ENCODE measurements at regions not wholly inside any gene's neighbourhood (a gene's known extent, or its start where the extent isn't known, plus 50 kb on each side); places are given as distances from the start of the nearest gene placed in this dataset.
"Not testable (repeated sequence)": the region's sequence is repeated elsewhere in the genome, so short reads cannot be mapped to it uniquely, and the experiment has no call there.

DNA sequence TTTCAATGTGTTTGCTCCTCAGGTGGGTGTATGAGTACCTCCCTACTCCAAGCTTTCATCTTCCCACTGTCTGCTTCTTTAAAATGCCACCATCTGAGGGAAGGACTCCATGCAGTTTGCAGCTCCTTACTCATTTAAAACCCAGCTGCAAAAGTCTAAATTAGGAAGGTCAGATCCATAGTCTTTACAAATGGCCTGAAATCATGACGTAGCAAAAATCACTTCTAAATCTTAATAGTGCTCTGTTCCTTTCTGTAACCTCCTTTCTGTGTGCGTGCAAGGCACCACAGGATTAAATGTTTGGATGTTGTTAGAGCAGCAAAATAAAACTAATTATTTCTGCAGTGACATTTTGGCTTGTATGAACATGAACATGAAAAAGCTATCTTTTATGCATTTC is 366.9 kb upstream of the IGFBP3 start:
- TF ChIP-seq Cebpa-rat (IDR thresholded peaks at IDR 0.05) = no peak
- Histone ChIP-seq H3K9me3 (no peaks in the 10 kb centered on the region), H3K27me3 (no peaks in the 10 kb centered on the region), H3K4me1 (peaks cover 23% of the 10 kb centered on the region), H3K36me3 (no peaks in the 10 kb centered on the region), H3K4me3 (no peak overlapping the region), H4K20me1 (no peaks in the 10 kb centered on the region), H3K4me2 (no peak overlapping the region), H3K9ac (no peak overlapping the region), H3K27ac (no peak overlapping the region)

DNA sequence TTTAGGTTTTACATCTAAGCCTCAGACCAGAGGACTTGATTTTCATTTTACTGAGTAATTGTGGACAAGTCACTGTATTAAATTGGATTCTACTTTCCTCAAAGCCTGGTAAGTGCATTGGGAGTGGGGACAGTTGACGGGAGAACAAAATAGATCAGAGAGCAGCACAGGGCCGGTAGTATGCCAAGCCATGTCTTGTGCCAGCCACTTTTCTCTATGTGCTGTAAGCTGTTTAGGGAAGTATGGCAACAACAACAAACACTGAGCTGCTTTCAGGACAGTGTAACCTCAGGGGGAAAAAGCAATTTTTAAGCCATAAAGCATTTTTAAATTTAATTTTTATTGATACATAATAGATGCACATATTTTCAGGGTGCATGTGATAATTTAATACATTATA is 365.9 kb upstream of the IGFBP3 start:
- Histone ChIP-seq H3K4me2 (no peak overlapping the region), H3K9me3 (no peaks in the 10 kb centered on the region), H3K9ac (no peak overlapping the region), H3K4me1 (peaks cover 16% of the 10 kb centered on the region), H3K4me3 (no peak overlapping the region), H4K20me1 (no peaks in the 10 kb centered on the region), H3K27me3 (no peaks in the 10 kb centered on the region), H3K27ac (no peak overlapping the region), H3K36me3 (no peaks in the 10 kb centered on the region)
- TF ChIP-seq Cebpa-rat (IDR thresholded peaks at IDR 0.05) = no peak

DNA sequence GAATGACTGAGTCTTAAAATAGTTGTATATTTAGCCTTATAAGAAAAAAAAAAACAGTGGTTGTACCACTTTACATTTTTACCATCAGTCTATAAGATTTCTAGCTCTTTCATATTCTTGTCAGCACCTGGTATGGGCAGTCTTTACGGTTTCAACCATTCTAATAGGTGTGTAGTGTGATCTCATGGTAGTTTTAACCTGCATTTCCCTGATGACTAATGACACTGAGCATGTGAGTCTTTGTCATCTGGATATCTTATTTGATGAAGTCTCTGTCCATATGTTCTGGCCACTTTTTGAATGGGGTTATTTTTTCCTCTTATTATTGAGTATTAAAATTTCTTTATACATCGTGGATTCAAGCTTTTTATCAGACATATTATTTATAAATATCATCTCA is 365.3 kb upstream of the IGFBP3 start:
- no peaks in the 10 kb centered on the region for H4K20me1 ChIP-seq
- H3K9ac ChIP-seq = no peak overlapping the region
- H3K4me3 ChIP-seq = no peak overlapping the region
- no peaks in the 10 kb centered on the region for H3K36me3 ChIP-seq
- no peak overlapping the region for H3K27ac ChIP-seq
- no peaks in the 10 kb centered on the region for H3K27me3 ChIP-seq
- H3K9me3 ChIP-seq = no peaks in the 10 kb centered on the region
- TF ChIP-seq Cebpa-rat (IDR thresholded peaks at IDR 0.05) = no peak
- no peak overlapping the region for H3K4me2 ChIP-seq
- peaks cover 10% of the 10 kb centered on the region for H3K4me1 ChIP-seq

DNA sequence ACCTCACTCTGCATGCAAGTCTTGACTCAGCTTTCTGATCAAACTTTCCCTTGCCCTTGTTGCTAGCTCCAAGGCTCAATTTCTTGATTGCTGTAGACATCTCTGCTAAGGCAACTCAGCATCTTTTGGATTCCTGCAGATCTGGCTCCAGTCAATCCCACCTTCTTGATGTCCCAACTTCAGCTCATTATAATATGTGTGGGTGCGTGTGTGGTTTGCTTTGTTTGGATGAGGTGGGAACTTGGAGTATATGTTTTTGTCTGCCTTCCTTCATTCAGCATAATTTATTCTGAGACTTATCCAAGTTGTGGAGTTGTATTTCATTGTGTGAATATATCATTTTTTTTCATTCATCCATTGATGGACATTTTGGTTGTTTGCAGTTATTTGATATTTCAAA is 364.8 kb upstream of the IGFBP3 start:
- no peak overlapping the region for H3K4me2 ChIP-seq
- TF ChIP-seq Cebpa-rat (IDR thresholded peaks at IDR 0.05) = no peak
- H3K27ac ChIP-seq = no peak overlapping the region
- H3K36me3 ChIP-seq = no peaks in the 10 kb centered on the region
- H3K4me3 ChIP-seq = no peak overlapping the region
- no peaks in the 10 kb centered on the region for H4K20me1 ChIP-seq
- H3K9me3 ChIP-seq = no peaks in the 10 kb centered on the region
- H3K9ac ChIP-seq = no peak overlapping the region
- peaks cover 5% of the 10 kb centered on the region for H3K4me1 ChIP-seq
- H3K27me3 ChIP-seq = no peaks in the 10 kb centered on the region

DNA sequence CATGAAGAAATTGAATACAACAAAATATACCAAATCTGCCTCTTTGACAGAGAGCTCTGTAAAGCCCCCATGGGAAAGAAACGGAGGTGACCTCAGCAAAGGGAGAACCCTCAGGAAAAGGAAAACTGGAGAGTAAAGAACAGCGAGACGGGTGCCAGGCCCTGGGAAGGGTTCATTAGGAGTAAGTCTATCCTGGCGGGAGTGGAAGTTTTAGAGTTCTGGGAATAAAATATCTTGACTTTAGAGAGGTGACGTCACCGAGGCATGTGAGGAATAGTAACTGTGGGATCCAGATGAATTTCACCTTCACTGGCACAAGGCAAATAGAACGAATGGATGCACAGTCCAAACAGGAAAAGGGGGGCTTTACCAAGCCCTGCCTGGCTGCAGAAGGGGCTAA is 362.8 kb upstream of the IGFBP3 start:
- no peaks in the 10 kb centered on the region for H3K27me3 ChIP-seq
- no peak overlapping the region for H3K4me3 ChIP-seq
- H3K9ac ChIP-seq = no peak overlapping the region
- H3K4me1 ChIP-seq = no peaks in the 10 kb centered on the region
- no peak for TF ChIP-seq Cebpa-rat (IDR thresholded peaks at IDR 0.05)
- H3K27ac ChIP-seq = no peak overlapping the region
- no peak overlapping the region for H3K4me2 ChIP-seq
- H4K20me1 ChIP-seq = no peaks in the 10 kb centered on the region
- H3K9me3 ChIP-seq = no peaks in the 10 kb centered on the region
- no peaks in the 10 kb centered on the region for H3K36me3 ChIP-seq

DNA sequence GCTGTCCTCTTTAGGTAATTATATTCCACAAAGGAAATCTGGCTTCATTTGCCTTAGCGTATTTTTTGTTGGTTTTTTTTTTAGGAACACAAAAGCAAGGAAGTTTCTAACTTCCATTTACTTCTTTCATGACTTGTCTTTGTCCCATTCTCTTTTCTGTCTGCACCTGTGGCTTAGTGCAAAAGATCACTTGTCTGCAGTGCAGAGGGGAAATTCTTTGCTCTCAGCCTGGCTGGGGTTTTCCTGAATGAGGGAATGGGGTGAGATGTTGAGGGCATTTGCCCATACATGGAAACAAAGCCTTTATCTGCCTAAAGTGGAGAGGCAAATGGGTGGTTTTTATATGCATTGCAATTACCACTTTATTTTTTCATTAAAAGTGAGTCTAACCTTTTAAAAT is 361.1 kb upstream of the IGFBP3 start:
- H3K27me3 ChIP-seq = no peaks in the 10 kb centered on the region

DNA sequence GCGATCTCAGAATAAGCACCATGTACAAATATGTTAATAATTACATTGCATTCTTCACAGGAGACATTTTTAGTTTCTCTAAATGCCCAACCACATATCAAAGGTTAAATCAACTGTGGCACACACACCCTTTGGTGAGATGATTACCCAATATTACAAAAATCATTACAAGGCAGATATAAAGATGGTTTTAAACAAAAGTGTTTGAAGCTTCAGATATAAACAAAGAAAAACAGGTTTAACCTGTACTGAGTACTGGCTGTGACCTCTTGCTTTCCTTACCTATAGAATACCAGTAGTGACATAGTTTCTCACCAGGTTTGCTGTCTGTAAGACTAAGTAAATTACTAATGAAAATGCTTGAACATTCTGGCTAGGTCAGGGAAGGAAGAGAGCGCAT is 360.0 kb upstream of the IGFBP3 start:
- Histone ChIP-seq H3K9ac (no peak overlapping the region), H3K4me3 (no peak overlapping the region), H4K20me1 (no peaks in the 10 kb centered on the region), H3K4me2 (no peak overlapping the region), H3K9me3 (no peaks in the 10 kb centered on the region), H3K27ac (no peak overlapping the region), H3K36me3 (no peaks in the 10 kb centered on the region), H3K27me3 (no peaks in the 10 kb centered on the region), H3K4me1 (no peaks in the 10 kb centered on the region)
- no peak for TF ChIP-seq Cebpa-rat (IDR thresholded peaks at IDR 0.05)

More for the DNA sequence above, 361.1 kb upstream of the IGFBP3 start:
- H3K4me3 ChIP-seq = no peak overlapping the region
- H3K27ac ChIP-seq = no peak overlapping the region
- no peak overlapping the region for H3K9ac ChIP-seq
- no peaks in the 10 kb centered on the region for H3K4me1 ChIP-seq
- no peaks in the 10 kb centered on the region for H4K20me1 ChIP-seq
- no peak overlapping the region for H3K4me2 ChIP-seq
- no peaks in the 10 kb centered on the region for H3K36me3 ChIP-seq
- no peaks in the 10 kb centered on the region for H3K9me3 ChIP-seq
- no peak for TF ChIP-seq Cebpa-rat (IDR thresholded peaks at IDR 0.05)

DNA sequence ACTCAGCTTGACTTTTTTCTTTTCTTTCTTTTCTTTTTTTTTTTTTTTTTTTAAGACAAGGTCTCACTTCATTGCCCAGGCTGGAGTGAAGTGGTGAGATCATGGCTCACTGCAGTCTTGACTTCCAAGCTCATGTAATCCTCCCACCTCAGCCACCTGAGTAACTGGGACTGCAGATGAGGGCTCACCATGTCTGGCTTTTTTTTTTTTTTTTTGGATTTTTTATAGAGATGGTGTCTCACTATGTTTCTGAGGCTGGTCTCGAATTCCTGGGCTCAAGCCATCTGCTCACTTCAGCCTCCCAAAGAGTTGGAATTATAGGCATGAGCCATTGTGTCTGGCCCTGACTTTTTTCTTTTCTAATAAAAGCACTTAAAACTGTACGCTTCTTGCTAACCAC is 358.2 kb upstream of the IGFBP3 start:
- Histone ChIP-seq H3K9me3 (no peaks in the 10 kb centered on the region), H3K27ac (no peak overlapping the region), H3K9ac (no peak overlapping the region), H3K4me2 (no peak overlapping the region), H3K4me3 (no peak overlapping the region), H3K4me1 (no peaks in the 10 kb centered on the region), H3K27me3 (no peaks in the 10 kb centered on the region), H3K36me3 (no peaks in the 10 kb centered on the region), H4K20me1 (no peaks in the 10 kb centered on the region)
- no peak for TF ChIP-seq Cebpa-rat (IDR thresholded peaks at IDR 0.05)

DNA sequence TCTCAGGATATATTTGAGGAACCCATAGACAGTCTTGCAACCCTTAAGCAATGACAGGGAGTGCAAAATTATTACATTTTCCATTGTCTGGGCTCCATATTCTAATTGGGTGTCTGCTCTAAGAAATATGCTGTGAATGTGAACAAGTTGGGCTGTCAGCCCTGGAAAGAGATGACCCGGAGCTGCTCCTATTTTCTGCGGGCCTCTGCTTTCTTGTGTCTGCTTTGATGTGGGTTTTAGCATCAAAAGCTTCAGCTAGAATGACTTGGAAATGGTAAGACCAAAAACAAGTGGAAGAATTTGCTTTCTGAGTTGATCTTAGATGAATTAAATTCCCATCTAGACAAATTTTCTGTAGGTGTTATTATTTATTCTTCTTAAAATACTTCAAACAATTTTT is 343.6 kb upstream of the IGFBP3 start:
- H3K9ac ChIP-seq = no peak overlapping the region
- H3K9me3 ChIP-seq = peaks cover 29% of the 10 kb centered on the region
- no peaks in the 10 kb centered on the region for H3K4me1 ChIP-seq
- H3K27me3 ChIP-seq = no peaks in the 10 kb centered on the region
- H3K27ac ChIP-seq = no peak overlapping the region
- TF ChIP-seq Cebpa-rat (IDR thresholded peaks at IDR 0.05) = no peak
- H3K36me3 ChIP-seq = no peaks in the 10 kb centered on the region
- H3K4me2 ChIP-seq = no peak overlapping the region
- H4K20me1 ChIP-seq = no peaks in the 10 kb centered on the region
- no peak overlapping the region for H3K4me3 ChIP-seq

DNA sequence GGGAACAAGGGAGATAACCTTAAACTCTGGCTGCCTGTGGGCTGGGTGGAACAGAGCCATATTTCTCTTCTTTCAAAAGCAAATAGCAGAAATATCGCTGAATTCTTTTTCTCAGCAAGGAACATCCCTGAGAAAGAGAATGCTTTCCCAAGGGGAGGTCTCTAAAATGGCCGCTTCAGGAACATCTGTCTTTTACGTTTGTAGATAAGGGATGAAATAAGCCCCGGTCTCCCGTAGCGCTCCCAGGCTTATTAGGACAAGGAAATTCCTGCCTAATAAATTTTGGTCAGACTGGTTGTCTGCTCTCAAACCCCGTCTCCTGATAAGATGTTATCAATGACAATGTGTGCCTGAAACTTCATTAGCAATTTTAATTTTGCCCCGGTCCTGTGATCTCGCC is 340.6 kb upstream of the IGFBP3 start:
- H3K4me3 ChIP-seq, H3K36me3 ChIP-seq, H3K27me3 ChIP-seq, H3K4me1 ChIP-seq, H4K20me1 ChIP-seq, H3K27ac ChIP-seq, H3K4me2 ChIP-seq, H3K9ac ChIP-seq: not testable (repeated sequence)
- peaks cover 29% of the 10 kb centered on the region for H3K9me3 ChIP-seq

DNA sequence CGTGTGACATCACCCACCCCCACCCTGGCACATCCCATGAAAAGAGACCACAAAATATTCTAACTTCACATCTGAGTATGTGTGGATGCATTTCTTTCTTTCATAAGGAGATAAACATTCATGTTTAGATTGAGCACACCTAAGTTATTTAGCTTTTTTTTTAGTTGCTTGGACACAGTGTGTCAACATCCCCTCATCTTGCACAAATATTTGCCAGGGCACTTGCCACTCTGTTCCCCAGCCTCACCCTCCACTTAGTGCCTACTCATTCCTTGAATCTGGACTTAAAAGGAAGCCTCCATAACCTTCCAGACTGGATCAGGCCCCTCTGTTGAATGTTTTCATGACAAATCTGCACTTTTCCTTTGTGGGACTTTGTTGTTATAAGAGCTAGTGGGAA is 338.9 kb upstream of the IGFBP3 start:
- no peak overlapping the region for H3K9ac ChIP-seq
- no peak overlapping the region for H3K4me2 ChIP-seq
- no peaks in the 10 kb centered on the region for H3K36me3 ChIP-seq
- TF ChIP-seq Cebpa-rat (IDR thresholded peaks at IDR 0.05) = no peak
- no peaks in the 10 kb centered on the region for H4K20me1 ChIP-seq
- H3K4me1 ChIP-seq = no peaks in the 10 kb centered on the region
- H3K4me3 ChIP-seq = no peak overlapping the region
- no peaks in the 10 kb centered on the region for H3K27me3 ChIP-seq
- peaks cover 29% of the 10 kb centered on the region for H3K9me3 ChIP-seq
- no peak overlapping the region for H3K27ac ChIP-seq
